ENCODE measurements at regions not wholly inside any gene's neighbourhood (a gene's known extent, or its start where the extent isn't known, plus 50 kb on each side); places are given as distances from the start of the nearest gene placed in this dataset.

GRCh38 chr5:102115736-102116135 is 180.3 kb downstream of the SLCO4C1 start:
- TF ChIP-seq CTCF (IDR thresholded peaks at IDR 0.05; ENCODE audit: borderline replicate concordance, extremely low read depth, low read length, poor library complexity, severe bottlenecking) (no peak), EZH2 (IDR thresholded peaks at IDR 0.05; ENCODE audit: borderline replicate concordance, low read depth, low read length, severe bottlenecking) (no peak)
- Histone ChIP-seq H3K4me2 (ENCODE audit: insufficient read depth, low read length) (no peak overlapping the region), H3K9ac (ENCODE audit: low read depth, low read length) (no peak overlapping the region), H2AFZ (ENCODE audit: low read depth, low read length) (no peak overlapping the region), H3K36me3 (ENCODE audit: insufficient read depth, low read length) (no peaks in the 10 kb centered on the region), H3K27me3 (ENCODE audit: insufficient read depth, low read length, poor library complexity) (no peaks in the 10 kb centered on the region), H3K9me3 (ENCODE audit: insufficient read depth, low read length, severe bottlenecking) (no peaks in the 10 kb centered on the region), H3K27ac (ENCODE audit: low read length) (no peak overlapping the region), H3K79me2 (ENCODE audit: insufficient read depth, low read length) (no peaks in the 10 kb centered on the region), H3K4me1 (ENCODE audit: insufficient read depth, low read length) (no peaks in the 10 kb centered on the region), H3K4me3 (ENCODE audit: low read depth in 1 of 2, low read length in 2 of 2) (no peak overlapping the region), H4K20me1 (ENCODE audit: insufficient read depth, low read length) (no peaks in the 10 kb centered on the region)
- DNase-seq (no peak), ATAC-seq (ENCODE audit: insufficient read depth, low read depth) (no peak)

- no peaks in the 10 kb centered on the region for H3K4me1 ChIP-seq (ENCODE audit: insufficient read depth, low read length)
- H3K27ac ChIP-seq (ENCODE audit: low read length), result no peak overlapping the region
- H3K36me3 ChIP-seq (ENCODE audit: insufficient read depth, low read length), result no peaks in the 10 kb centered on the region
- no peaks in the 10 kb centered on the region for H3K9me3 ChIP-seq (ENCODE audit: insufficient read depth, low read length, severe bottlenecking)
- H3K79me2 ChIP-seq (ENCODE audit: insufficient read depth, low read length), result no peaks in the 10 kb centered on the region
- DNase-seq (no peak), ATAC-seq (ENCODE audit: insufficient read depth, low read depth) (no peak)
- H4K20me1 ChIP-seq (ENCODE audit: insufficient read depth, low read length), result no peaks in the 10 kb centered on the region
- no peak overlapping the region for H3K4me2 ChIP-seq (ENCODE audit: insufficient read depth, low read length)
- H3K27me3 ChIP-seq (ENCODE audit: insufficient read depth, low read length, poor library complexity), result no peaks in the 10 kb centered on the region
- TF ChIP-seq CTCF (IDR thresholded peaks at IDR 0.05; ENCODE audit: borderline replicate concordance, extremely low read depth, low read length, poor library complexity, severe bottlenecking) (no peak), EZH2 (IDR thresholded peaks at IDR 0.05; ENCODE audit: borderline replicate concordance, low read depth, low read length, severe bottlenecking) (no peak)
- H3K9ac ChIP-seq (ENCODE audit: low read depth, low read length), result no peak overlapping the region
- no peak overlapping the region for H2AFZ ChIP-seq (ENCODE audit: low read depth, low read length)
- H3K4me3 ChIP-seq (ENCODE audit: low read depth in 1 of 2, low read length in 2 of 2), result no peak overlapping the region
These were observed 181.5 kb downstream of the SLCO4C1 start for GRCh38 chr5:102114525-102115069.

GRCh38 chr5:102107865-102108264 is 188.2 kb downstream of the SLCO4C1 start:
- Histone ChIP-seq H3K4me3 (ENCODE audit: low read depth in 1 of 2, low read length in 2 of 2) (no peak overlapping the region), H4K20me1 (ENCODE audit: insufficient read depth, low read length) (no peaks in the 10 kb centered on the region), H3K4me2 (ENCODE audit: insufficient read depth, low read length) (no peak overlapping the region), H3K27ac (ENCODE audit: low read length) (no peak overlapping the region), H3K36me3 (ENCODE audit: insufficient read depth, low read length) (no peaks in the 10 kb centered on the region), H3K9ac (ENCODE audit: low read depth, low read length) (no peak overlapping the region), H3K9me3 (ENCODE audit: insufficient read depth, low read length, severe bottlenecking) (no peaks in the 10 kb centered on the region), H3K4me1 (ENCODE audit: insufficient read depth, low read length) (no peaks in the 10 kb centered on the region), H3K79me2 (ENCODE audit: insufficient read depth, low read length) (no peaks in the 10 kb centered on the region), H2AFZ (ENCODE audit: low read depth, low read length) (no peak overlapping the region), H3K27me3 (ENCODE audit: insufficient read depth, low read length, poor library complexity) (no peaks in the 10 kb centered on the region)
- TF ChIP-seq EZH2 (IDR thresholded peaks at IDR 0.05; ENCODE audit: borderline replicate concordance, low read depth, low read length, severe bottlenecking) (no peak), CTCF (IDR thresholded peaks at IDR 0.05; ENCODE audit: borderline replicate concordance, extremely low read depth, low read length, poor library complexity, severe bottlenecking) (no peak)
- DNase-seq (no peak), ATAC-seq (ENCODE audit: insufficient read depth, low read depth) (no peak)

- Histone ChIP-seq H3K79me2 (ENCODE audit: insufficient read depth, low read length) (no peaks in the 10 kb centered on the region), H3K36me3 (ENCODE audit: insufficient read depth, low read length) (no peaks in the 10 kb centered on the region), H3K9ac (ENCODE audit: low read depth, low read length) (no peak overlapping the region), H2AFZ (ENCODE audit: low read depth, low read length) (no peak overlapping the region), H3K4me3 (ENCODE audit: low read depth in 1 of 2, low read length in 2 of 2) (no peak overlapping the region), H3K27ac (ENCODE audit: low read length) (no peak overlapping the region), H3K27me3 (ENCODE audit: insufficient read depth, low read length, poor library complexity) (no peaks in the 10 kb centered on the region), H4K20me1 (ENCODE audit: insufficient read depth, low read length) (no peaks in the 10 kb centered on the region), H3K9me3 (ENCODE audit: insufficient read depth, low read length, severe bottlenecking) (no peaks in the 10 kb centered on the region), H3K4me1 (ENCODE audit: insufficient read depth, low read length) (no peaks in the 10 kb centered on the region), H3K4me2 (ENCODE audit: insufficient read depth, low read length) (no peak overlapping the region)
- DNase-seq, result no peak
- ATAC-seq (ENCODE audit: insufficient read depth, low read depth), result no peak
- TF ChIP-seq EZH2 (IDR thresholded peaks at IDR 0.05; ENCODE audit: borderline replicate concordance, low read depth, low read length, severe bottlenecking) (no peak), CTCF (IDR thresholded peaks at IDR 0.05; ENCODE audit: borderline replicate concordance, extremely low read depth, low read length, poor library complexity, severe bottlenecking) (no peak)
These were observed 189.5 kb downstream of the SLCO4C1 start for GRCh38 chr5:102106599-102106998.

Measured in DND-41 (cell line).